ENCODE measurements at regions not wholly inside any gene's neighbourhood (a gene's known extent, or its start where the extent isn't known, plus 50 kb on each side); places are given as distances from the start of the nearest gene placed in this dataset.

DNA sequence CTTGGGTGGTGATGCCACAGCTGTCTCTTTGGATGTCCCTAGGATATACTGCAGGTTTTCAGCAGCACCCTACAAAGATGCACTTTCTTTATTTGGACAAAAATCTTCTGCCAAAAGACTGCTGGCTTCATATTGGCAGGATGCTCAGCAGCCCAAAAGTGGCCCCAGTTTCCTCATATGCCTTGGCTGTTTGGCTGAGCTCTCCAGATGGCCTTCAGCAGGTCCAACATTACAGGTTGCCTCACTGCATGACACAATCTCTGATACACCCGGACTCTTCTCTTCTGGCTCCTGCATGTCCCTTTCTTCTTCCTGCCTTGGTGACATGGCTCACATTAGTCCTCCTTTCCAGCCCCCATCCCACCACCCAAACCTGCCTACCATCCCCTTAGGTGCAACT is 323.7 kb upstream of the CDH4 start:
- ATAC-seq (no peak), DNase-seq (ENCODE audit: missing footprints) (no peak)
- intact Hi-C loops (cut with DNase I), result no loop called here

DNA sequence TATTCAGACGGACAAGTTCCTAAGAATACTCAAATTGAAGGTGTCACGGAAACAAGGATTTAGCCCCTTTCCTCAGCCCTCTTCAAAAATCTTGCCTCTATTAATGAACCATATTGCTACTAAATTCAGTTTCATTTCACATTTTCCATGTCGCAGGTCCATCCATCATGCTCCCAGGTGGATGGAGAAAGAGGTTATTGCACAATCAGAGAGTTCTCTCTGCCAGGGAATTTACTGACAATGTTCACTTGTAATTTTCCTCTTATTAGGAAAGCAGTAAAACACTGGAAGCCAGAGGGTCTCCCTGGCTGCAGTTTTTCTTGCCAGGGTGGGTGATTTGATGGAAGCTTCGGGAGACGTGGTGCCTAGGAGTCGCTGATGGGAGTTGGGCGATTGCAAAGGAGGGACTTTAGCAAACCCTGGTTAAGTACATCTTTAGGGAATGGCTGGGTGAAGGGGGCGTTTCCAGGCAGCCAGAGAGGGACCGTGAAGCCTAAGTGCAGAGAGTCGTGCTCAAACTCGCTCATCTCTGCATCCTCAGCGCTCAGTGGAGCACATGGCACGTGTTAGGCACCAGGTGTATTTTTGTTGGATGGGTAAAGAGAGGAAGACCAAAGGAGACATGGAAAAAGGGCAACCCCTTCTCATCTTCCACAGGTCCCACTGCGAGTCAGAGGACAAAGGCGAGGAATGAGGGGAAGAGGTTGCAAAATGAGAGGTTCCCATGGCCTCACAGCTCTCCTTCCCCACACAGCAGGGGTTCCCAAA is 321.9 kb upstream of the CDH4 start:
- intact Hi-C loops (cut with DNase I), result no loop called here
- DNase-seq (ENCODE audit: missing footprints) (no peak), ATAC-seq (no peak)

DNA sequence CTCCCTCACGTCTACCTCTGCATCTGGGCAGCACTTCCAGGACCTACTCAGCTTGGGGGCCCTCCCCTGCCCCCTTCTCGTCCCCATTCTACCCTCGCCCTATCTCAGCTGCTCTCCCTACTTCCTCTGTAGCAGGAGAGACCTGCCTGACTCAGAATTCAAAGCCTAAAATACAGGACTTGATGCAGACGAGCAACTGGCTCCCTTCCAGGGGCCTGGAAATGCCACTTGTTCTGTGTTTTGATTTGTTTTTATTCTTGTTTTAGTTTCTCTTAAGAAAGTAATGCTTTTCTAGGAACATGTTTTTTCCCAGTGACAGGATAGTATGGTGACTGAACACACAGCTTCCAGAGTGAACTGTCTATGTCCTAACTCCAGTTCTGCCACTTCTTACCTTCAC is 320.4 kb upstream of the CDH4 start:
- no peak for ATAC-seq
- intact Hi-C loops (cut with DNase I), result no loop called here

DNA sequence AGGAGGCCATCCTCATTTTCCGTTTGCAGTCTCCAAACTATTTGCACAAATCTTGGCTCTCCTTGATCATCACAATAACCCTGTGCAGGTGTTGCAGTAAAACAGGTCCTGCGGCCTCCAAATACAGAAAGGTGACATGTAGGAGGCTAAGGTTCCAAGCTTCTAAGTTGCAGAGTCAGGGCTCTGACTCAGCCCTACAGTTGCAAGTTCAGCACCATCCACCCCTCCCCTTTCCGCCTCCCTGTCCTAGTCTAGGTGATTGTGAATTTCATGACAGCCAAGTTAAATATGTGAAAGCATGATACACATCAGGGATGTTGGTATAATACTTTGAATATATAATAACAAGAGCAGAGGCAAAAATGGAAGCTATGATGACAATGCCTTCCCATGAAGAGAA is 317.3 kb upstream of the CDH4 start:
- DNase-seq (ENCODE audit: missing footprints) (no peak), ATAC-seq (no peak)
- intact Hi-C loops (cut with DNase I), result no loop called here

More for the DNA sequence above, 320.4 kb upstream of the CDH4 start:
- no peak for DNase-seq (ENCODE audit: missing footprints)

DNA sequence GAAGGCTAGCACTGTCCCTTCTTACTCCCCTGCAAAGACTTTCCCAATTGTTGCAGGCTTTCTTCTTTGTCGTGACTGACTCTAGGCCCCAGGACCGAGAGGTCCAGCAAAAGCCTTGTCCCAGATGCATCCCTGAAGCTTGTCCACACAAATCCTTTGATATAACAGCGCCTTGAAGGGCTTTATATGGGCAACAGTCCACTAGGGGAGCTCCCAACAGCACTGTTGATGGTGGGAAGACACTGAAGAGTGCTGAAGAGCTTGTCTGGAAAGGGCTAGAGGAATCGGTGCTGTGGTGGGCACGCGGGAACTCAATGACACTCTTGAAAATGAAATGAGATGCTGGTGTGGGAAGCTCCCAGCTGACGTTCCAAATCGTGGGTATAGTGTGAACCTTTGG is 316.1 kb upstream of the CDH4 start:
- intact Hi-C loops (cut with DNase I), result no loop called here
- DNase-seq (ENCODE audit: missing footprints) (no peak), ATAC-seq (no peak)

DNA sequence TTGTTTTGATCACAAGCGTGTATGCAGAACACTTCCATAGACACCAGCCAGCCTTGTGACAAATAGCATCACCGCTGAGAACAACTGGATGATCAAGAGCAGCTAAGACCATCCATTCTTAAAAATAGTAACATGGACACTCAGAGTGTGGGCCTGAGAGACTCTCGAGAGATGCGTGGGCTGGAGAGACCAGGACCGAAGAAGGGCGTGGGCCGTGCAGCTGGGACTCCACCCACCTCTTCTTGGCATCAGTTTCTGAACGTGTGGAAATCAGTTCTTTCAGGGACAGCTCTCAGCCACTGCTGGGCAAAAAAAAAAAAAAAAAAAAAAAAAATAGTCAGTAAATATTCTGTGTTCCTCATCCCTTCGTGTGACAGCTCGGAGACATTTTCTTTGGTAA is 314.5 kb upstream of the CDH4 start:
- DNase-seq (ENCODE audit: missing footprints) (no peak), ATAC-seq (no peak)
- intact Hi-C loops (cut with DNase I), result no loop called here

DNA sequence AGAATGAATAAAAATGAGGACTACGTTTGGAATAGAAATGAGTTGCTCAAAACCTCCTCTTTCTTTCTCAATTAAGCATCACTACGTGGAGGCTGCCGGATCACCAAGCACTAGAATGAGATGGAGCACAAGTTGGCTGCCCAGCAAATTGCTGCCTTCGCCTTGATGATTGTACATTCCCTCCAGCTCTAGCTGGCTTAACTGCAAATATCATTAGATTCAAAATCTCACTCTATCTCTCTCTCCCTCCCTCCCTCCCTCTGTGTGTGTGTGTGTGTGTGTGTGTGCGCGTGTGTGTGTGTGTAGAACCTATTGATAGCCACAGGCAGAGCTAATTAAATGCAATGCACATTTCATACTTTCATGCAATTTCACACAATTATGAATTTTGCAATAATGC is 310.7 kb upstream of the CDH4 start:
- ATAC-seq (no peak), DNase-seq (ENCODE audit: missing footprints) (no peak)
- intact Hi-C loops (cut with DNase I), result no loop called here

DNA sequence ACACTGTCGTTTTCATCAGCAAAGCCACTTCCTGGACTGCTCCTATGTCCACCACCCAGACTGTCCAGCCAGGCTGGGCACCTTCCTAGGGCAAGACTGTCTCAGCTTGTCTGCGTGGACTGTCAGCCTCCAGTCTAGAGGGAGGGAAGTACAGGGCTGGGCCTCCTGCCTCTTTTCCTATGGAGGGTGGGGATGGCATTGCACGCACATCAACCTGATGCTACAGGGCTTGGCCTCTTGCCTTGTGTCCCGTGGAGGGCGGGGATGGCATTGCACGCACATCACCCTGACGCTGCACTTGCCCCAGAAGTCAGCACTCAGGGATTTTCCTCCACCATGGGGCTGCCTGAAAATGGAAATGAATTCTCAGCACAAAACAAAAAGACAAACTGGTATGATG is 304.2 kb upstream of the CDH4 start:
- DNase-seq (ENCODE audit: missing footprints), result no peak
- intact Hi-C loops (cut with DNase I), result no loop called here
- ATAC-seq, result no peak

DNA sequence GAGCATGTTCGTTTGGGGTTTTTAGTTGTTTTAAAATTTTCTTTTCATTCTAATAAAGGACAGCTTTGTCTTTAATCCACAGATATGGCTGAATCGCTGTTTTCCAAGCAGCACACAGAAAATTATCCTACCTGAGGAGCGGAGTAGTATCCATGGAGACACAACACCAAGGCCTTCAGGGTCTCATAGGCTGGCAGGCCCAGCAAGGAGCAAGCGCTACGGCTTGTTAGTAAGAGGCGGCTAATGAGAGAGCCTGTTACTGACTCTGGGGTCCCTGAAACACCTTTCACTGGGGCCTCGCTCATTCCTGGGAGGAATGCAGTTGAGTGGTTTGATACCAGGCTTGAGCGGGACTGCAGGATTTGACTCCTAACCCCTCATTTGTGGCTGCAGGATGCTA is 303.8 kb upstream of the CDH4 start:
- intact Hi-C loops (cut with DNase I), result no loop called here
- no peak for ATAC-seq
- no peak for DNase-seq (ENCODE audit: missing footprints)

DNA sequence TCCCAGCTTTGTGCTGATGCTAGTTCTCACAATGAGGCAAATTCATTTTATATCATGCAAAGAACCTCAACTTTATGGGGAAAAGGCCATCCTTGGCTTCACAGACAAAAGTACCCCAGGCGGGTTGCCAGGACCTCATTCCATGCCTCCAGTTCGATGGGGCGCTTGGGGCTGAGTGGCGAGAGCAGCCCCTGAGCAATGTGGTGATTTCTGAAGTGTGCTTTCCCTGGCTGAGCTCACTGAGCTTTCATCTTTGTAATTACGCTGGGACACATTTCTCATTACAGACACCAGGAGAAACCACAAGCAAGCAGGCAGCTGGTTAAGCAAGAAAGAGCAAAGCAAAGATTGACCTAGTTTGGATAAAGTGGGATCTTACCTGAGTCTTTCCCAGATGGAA is 301.5 kb upstream of the CDH4 start:
- ATAC-seq, result no peak
- intact Hi-C loops (cut with DNase I), result no loop called here

DNA sequence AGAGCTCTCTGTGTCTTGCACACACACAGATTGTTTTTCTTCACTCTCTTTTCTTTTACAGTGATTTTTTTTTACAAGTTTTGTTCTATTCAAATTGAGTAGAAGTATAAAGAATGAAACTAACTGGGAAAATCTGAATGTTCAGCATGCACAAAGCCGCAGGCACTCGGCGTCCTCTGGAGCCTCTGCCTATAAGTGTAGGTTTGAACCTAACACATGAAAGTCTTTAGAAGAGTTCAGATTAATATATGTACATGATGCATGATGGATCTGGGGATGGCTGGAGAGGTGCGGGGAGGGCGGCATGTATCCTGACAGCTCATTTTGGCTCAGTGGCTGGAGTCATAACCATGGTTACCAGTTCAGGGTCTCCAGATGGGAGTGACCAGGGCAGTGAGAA is 301.1 kb upstream of the CDH4 start:
- ATAC-seq (no peak), DNase-seq (ENCODE audit: missing footprints) (no peak)
- intact Hi-C loops (cut with DNase I), result no loop called here

More for the DNA sequence above, 301.5 kb upstream of the CDH4 start:
- DNase-seq (ENCODE audit: missing footprints), result no peak

DNA sequence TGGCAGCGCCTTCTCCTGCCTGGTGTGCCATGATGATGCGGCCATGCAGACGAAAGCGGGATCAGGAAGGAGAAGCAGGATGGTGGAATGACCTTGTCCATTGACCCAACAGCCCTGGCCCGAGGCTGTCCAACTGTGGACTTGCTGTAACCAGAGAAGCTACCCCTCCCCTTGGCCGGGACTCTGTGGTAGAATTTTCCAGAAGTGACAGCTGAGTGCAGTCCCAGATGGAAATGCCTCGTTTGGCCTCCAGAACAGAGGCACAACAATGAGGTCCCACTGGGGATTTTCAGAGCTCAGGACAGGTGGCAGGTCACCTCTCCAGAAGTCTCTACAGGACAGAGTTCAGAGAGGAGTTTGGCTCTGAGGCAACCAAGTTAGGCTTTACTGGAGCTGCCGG is 299.2 kb upstream of the CDH4 start:
- ATAC-seq (no peak), DNase-seq (ENCODE audit: missing footprints) (no peak)
- intact Hi-C loops (cut with DNase I), result no loop called here

DNA sequence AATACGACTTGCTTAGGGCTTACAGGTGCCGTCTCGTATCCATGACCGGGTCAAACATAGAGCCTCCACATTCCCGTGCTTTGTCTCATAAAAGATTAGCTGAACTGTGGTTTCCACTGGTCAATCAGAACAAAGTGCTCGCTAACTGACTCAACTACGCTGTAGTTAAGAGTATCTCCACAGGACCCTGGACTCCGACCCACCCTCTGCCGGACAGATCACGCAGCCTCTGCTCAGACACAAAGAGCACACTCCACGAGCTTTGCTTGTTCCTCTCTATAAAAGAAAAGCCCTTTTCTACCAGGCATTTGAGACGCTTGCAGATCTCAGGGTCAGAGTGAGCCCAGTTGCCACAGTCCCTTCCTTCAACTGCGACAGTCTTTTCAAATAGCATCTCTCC is 298.7 kb upstream of the CDH4 start:
- no peak for ATAC-seq
- DNase-seq (ENCODE audit: missing footprints), result no peak
- intact Hi-C loops (cut with DNase I), result no loop called here

DNA sequence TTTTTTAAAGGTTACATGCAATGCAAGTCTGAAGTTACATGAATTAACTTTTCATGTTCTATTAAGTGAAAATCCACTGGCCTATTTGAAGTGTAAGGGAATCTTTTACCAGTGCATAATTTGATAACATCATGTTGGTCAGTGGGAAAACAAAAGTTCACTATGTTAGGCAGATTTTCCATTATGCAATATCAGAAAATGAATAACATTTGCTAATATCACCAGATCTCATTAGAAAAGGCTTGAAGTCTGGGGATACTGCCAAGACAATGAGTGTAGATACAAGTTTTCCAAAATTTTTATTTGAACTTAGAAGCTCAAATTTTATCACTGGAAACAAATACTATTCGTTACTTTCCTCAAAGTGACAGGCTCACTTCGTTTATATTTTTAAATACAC is 296.4 kb upstream of the CDH4 start:
- intact Hi-C loops (cut with DNase I), result no loop called here
- ATAC-seq (no peak), DNase-seq (ENCODE audit: missing footprints) (no peak)

DNA sequence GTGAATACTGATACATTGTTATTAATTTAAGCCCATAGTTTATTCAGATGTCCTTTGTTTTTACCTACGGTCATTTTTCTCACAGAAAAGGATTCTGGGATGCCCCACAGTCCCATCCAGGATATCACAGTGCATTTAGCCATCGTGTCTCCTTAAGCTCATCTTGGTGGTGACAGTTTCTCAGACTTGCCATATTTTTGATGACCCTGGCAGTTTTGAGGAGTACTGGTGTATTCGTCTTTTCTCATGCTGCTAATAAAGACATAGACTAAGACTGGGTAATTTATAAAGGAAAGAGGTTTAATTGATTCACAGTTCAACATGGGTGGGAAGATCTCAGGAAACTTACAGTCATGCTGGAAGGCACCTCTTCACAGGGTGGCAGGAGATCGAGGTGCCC is 295.9 kb upstream of the CDH4 start:
- no peak for DNase-seq (ENCODE audit: missing footprints)
- ATAC-seq, result no peak
- intact Hi-C loops (cut with DNase I), result no loop called here

DNA sequence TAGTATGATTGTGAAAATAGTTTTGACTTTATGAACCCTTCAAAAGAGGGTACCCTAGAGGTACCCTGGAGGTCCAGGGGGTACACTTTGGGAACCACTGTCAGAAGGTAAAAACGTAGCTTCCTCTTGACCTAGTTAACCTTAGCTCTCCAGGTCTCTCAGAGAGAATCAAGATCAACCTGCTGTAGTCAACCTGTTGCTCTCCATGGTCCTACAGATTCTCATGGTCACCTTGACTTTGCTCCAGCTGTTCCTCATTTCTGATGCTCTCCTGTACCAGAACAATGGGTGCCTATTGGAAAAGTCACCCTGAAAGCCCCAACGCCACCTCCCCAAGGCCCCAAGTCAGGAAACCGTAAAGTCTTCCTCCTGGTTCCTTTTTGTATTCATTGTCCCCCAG is 294.4 kb upstream of the CDH4 start:
- intact Hi-C loops (cut with DNase I), result no loop called here
- DNase-seq (ENCODE audit: missing footprints) (no peak), ATAC-seq (no peak)

DNA sequence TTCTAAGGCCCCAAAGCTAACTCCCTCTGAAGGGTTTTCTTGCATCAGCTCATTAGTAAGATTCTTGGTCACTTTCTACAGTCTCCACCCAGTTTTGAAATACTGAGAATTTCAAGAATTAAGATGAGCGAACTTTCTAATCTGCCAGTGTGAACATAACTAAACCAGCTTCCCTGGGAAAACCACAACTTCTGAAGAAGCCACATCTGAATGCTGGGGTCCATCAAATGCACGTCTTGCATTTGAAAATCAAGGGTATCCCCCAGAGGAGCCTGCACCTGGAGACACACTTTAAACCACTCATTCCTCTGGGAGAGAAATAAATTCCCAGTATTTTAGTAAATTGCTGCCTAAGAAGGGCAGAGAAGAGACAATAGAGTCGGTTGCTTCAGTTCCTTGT is 292.1 kb upstream of the CDH4 start:
- intact Hi-C loops (cut with DNase I), result no loop called here
- ATAC-seq (no peak), DNase-seq (ENCODE audit: missing footprints) (no peak)

DNA sequence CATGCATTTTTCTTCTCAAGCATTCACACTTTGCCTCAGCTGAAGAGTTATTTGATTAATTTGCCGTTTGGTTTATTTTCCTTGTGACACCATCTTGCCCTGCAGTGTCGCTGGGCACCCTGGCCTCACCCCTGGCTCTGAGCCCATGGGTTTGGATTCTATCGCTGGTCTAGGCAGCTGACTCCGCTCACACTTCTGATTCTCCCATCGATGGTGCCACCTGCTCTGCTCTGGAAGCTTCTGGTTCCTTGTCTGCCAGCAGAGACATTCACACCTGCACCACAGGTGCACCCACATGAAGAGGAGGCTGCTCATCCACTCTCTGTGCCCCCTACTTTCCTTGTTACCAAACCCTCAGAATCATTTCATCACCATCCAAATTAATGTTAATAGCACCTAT is 291.6 kb upstream of the CDH4 start:
- no peak for DNase-seq (ENCODE audit: missing footprints)
- intact Hi-C loops (cut with DNase I), result no loop called here
- no peak for ATAC-seq

DNA sequence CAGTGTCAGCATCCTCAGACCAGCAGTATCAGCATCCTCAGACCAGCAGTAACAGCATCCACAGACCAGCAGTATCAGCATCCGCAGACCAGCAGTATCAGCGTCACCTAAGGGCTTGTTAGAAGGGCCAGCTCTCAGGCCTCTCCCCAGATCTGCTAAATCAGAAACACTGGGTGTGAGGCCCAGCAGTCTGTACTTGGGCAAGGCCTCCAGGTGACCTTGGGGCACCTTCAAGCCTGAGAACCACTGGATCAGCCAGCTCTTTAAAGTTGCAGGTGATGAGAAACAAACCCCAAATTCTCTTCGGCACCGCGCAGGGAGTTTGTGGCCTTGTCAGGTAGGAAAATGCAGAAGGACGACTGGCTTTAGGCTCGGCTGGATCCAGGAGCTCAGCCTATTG is 290.5 kb upstream of the CDH4 start:
- intact Hi-C loops (cut with DNase I), result no loop called here
- no peak for DNase-seq (ENCODE audit: missing footprints)
- ATAC-seq, result no peak

DNA sequence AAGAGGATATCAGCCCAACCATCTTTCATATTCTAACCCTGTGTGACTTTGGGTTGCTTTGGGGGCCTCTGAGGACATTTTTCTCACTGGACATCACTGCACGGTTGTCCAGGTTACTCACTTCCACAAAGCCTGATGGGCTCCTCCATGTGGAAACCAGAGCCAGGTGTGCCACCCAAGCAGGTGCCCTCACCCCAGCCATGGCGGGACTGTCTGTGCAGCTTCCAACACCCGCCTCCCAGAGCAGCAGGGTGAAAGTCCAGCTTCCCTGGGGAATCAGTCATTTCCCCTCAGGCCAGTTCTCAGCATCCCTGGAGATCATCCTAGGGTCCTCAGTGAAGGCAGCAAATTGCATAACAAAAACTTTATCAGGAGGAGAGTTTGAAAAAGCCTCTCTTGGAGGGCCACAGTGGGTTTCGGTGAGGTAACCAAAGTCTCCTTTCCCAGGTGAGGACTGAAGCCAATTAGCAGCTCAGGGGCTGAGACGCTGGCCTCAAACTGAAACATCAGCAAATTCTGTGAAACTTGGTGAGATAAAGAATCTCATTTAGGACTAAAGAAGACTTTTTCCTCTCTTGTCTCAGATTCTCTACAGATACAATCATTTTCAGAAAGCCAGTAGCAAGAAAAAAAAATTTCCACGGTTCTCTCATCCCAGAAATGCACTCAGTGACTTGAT is 289.6 kb upstream of the CDH4 start:
- DNase-seq (ENCODE audit: missing footprints) (no peak), ATAC-seq (no peak)
- intact Hi-C loops (cut with DNase I), result no loop called here

DNA sequence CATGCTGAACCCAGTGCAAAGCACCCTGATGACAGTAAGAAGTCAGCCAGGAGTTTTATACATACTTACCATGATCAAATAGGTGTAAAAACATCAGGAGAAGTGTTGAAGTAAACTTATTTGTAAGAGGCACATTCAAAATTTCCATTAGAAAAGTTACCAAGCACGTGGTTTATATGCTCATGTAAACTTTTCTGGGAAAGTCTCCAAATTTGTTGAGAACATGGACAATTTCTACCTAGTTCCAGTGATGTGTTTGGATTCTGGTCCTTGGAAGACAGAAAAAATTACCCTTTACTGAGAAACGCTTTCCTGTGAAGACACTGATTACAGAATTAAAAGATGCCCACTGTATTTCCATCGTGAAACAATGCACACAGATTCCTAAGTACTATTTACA is 288.9 kb upstream of the CDH4 start:
- no peak for DNase-seq (ENCODE audit: missing footprints)
- no peak for ATAC-seq

More for the DNA sequence above, 288.9 kb upstream of the CDH4 start:
- intact Hi-C loops (cut with DNase I), result no loop called here

Measured in Right ventricle myocardium inferior (tissue), 1 donor.